Islet of Langerhans (tissue), 1 donor: ENCODE measurements at regions not wholly inside any gene's neighbourhood (a gene's known extent, or its start where the extent isn't known, plus 50 kb on each side); places are given as distances from the start of the nearest gene placed in this dataset.

Experiments used
- FAIRE-seq: peaks from one replicate; lab custom pipeline; 2011; peaks lifted over from hg19 to GRCh38; lab: Jason Lieb, UNC

- no peak for FAIRE-seq
Observed at GRCh38 chr3:42012935-42013690, 51.2 kb upstream of the ULK4 start.

GRCh38 chr3:42012383-42012934 lies 50.6 kb upstream of the ULK4 start:
- no peak for FAIRE-seq
